ENCODE measurements at regions not wholly inside any gene's neighbourhood (a gene's known extent, or its start where the extent isn't known, plus 50 kb on each side); places are given as distances from the start of the nearest gene placed in this dataset.

DNA sequence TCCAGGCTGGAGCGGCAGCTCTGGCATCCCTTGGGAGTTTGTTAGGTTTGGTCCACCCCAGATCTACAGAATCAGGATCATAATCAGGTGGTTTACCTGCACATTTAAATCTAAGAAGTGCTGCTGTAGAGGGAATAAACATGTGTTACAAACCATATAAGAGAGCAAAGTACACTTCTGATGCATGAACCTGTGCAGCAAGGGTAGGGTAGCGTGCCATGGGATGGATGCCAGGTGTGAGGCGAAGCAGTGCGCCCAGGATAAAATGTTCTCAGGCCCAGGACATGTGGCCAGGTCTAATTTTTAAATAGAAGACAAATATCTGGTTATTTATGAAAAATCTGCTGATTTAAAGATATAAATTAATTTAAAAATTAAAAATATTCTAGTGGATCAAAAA, 308.8 kb upstream of the USP24 start:
- Histone ChIP-seq H3K27me3 (no peaks in the 10 kb centered on the region), H3K4me3 (no peak overlapping the region), H3K9me3 (no peaks in the 10 kb centered on the region), H3K27ac (replicated peaks in 1 of 4) (no peak overlapping the region), H3K36me3 (no peaks in the 10 kb centered on the region), H3K4me1 (peaks cover 0 to 11% (median 6%) of the 10 kb centered on the region in 4 donors)
- WGBS = 95% methylated on average over 4 of the region's 4 CpGs
- DNase-seq (ENCODE audit: extremely low spot score) = no peak
- intact Hi-C loops (cut with DNase I) = no loop called here
- TF ChIP-seq POLR2AphosphoS5 (IDR thresholded peaks at IDR 0.05) = no peak
- no peak for TF ChIP-seq EP300 (IDR thresholded peaks at IDR 0.05)
- TF ChIP-seq, protein P1, sequence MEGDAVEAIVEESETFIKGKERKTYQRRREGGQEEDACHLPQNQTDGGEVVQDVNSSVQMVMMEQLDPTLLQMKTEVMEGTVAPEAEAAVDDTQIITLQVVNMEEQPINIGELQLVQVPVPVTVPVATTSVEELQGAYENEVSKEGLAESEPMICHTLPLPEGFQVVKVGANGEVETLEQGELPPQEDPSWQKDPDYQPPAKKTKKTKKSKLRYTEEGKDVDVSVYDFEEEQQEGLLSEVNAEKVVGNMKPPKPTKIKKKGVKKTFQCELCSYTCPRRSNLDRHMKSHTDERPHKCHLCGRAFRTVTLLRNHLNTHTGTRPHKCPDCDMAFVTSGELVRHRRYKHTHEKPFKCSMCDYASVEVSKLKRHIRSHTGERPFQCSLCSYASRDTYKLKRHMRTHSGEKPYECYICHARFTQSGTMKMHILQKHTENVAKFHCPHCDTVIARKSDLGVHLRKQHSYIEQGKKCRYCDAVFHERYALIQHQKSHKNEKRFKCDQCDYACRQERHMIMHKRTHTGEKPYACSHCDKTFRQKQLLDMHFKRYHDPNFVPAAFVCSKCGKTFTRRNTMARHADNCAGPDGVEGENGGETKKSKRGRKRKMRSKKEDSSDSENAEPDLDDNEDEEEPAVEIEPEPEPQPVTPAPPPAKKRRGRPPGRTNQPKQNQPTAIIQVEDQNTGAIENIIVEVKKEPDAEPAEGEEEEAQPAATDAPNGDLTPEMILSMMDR (IDR thresholded peaks at IDR 0.05) = no peak
- TF ChIP-seq POLR2A (IDR thresholded peaks at IDR 0.05; ENCODE audit: low read depth) = no peak

DNA sequence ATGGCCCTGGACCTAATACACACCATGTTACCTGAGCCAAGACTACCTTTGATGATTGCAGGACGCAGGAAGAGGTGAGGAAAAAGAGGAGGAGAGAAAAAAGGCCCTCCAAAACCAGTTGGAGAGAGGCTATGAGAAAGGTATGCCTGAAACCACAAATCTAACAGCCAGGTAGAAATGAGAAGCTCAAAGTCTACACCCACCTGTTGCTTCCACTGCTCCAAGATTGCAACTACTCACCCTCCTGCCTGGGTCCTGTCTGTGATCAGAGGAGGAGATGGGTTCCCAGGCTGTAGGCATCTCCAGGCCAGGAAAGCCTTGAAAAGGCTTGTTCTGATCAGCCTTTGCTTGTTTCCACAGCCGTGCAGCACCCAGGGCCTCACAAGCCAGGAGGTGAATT, 307.8 kb upstream of the USP24 start:
- Histone ChIP-seq H3K36me3 (no peaks in the 10 kb centered on the region), H3K4me1 (peaks cover 0 to 11% (median 6%) of the 10 kb centered on the region in 4 donors), H3K4me3 (no peak overlapping the region), H3K27me3 (no peaks in the 10 kb centered on the region), H3K9me3 (no peaks in the 10 kb centered on the region), H3K27ac (replicated peaks in 1 of 4) (no peak overlapping the region)
- no peak for DNase-seq (ENCODE audit: extremely low spot score)
- TF ChIP-seq POLR2A (IDR thresholded peaks at IDR 0.05; ENCODE audit: low read depth) (no peak), POLR2AphosphoS5 (IDR thresholded peaks at IDR 0.05) (no peak), EP300 (IDR thresholded peaks at IDR 0.05) (no peak)
- TF ChIP-seq, protein P1 (IDR thresholded peaks at IDR 0.05) = no peak
- intact Hi-C loops (cut with DNase I) = no loop called here
- WGBS = 100% methylated on average over 1 of the region's 2 CpGs

DNA sequence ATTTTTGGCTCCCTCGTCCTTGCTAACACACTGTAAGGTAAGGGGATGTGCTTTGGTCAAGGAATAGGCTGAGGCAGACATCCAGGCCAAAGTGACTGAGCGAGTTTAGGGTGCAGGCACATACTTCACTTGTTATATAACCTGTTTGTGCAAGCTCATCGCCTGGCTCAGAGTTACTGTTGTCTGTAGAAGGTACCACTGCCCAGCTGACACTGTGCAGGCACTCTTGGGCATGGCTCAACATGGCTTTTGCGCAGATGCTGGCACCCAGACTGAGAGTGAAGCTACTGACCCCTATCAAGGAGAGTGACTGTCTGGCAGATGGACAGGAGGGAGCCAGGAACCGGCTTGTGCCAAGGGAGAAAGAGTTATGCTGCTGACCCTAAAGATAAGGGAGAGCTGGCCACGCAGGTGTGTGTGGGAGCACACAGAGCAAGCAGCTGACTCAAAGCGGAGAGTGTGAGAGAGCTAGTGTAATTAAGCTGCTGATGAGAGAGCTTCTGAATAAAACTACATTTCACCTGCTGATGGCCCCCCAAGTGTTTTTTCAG, 307.3 kb upstream of the USP24 start:
- no peak for DNase-seq (ENCODE audit: extremely low spot score)
- H3K36me3 ChIP-seq = no peaks in the 10 kb centered on the region
- peaks cover 0 to 11% (median 6%) of the 10 kb centered on the region in 4 donors for H3K4me1 ChIP-seq
- H3K27me3 ChIP-seq = no peaks in the 10 kb centered on the region
- WGBS = 86% methylated on average over 7 of the region's 7 CpGs
- no peak overlapping the region for H3K4me3 ChIP-seq
- H3K27ac ChIP-seq (replicated peaks in 1 of 4) = no peak overlapping the region
- TF ChIP-seq EP300 (IDR thresholded peaks at IDR 0.05) (no peak), POLR2A (IDR thresholded peaks at IDR 0.05; ENCODE audit: low read depth) (no peak), POLR2AphosphoS5 (IDR thresholded peaks at IDR 0.05) (no peak)
- TF ChIP-seq, protein P1 (IDR thresholded peaks at IDR 0.05) = no peak
- no peaks in the 10 kb centered on the region for H3K9me3 ChIP-seq
- intact Hi-C loops (cut with DNase I) = no loop called here

DNA sequence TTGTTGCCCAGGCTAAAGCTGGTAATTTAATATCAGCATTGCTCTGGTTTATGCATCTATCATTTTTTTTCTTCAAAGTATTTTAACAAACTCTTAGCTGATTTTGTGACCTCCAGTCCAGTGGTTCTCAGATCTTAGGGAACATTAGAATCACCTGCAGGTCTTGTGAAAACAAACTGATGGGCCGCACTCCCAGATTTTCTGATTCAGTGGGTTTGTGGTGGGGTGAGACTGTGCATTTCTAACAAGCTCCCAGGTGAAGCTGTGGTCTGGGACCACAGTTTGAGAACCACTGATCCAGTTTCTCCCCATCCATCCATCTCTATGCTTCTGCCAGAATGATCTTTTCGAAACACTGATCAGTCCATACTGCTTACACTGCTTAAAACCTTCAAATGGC, 305.7 kb upstream of the USP24 start:
- Histone ChIP-seq H3K9me3 (no peaks in the 10 kb centered on the region), H3K27ac (replicated peaks in 1 of 4) (no peak overlapping the region), H3K27me3 (no peaks in the 10 kb centered on the region), H3K36me3 (no peaks in the 10 kb centered on the region), H3K4me3 (no peak overlapping the region), H3K4me1 (peaks cover 0 to 11% (median 6%) of the 10 kb centered on the region in 4 donors)
- intact Hi-C loops (cut with DNase I) = no loop called here
- TF ChIP-seq POLR2AphosphoS5 (IDR thresholded peaks at IDR 0.05) = no peak
- TF ChIP-seq EP300 (IDR thresholded peaks at IDR 0.05) = no peak
- TF ChIP-seq POLR2A (IDR thresholded peaks at IDR 0.05; ENCODE audit: low read depth) = no peak
- TF ChIP-seq, protein P1 (IDR thresholded peaks at IDR 0.05) = no peak
- WGBS = 100% methylated on average over 2 of the region's 2 CpGs
- no peak for DNase-seq (ENCODE audit: extremely low spot score)
